ENCODE measurements at regions not wholly inside any gene's neighbourhood (a gene's known extent, or its start where the extent isn't known, plus 50 kb on each side); places are given as distances from the start of the nearest gene placed in this dataset.

DNA sequence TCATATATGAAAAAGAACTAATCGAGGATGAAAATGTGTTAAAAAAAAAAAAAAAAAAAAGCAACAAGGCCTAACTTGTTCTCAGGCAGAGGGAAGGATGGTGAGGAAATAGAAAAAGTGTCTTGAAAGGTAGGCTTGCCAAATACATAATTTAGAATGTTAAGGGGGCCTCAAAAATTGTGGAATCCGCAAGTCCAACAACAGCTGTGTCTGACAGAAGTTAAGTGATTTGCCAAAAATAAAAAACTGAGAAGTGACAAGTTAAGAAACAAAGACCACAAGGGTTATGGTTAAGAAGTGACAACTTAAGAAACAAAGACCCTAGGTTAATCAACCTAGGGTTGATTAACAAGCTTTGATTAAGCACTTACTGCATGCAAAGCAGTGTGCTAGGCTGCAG is 110.6 kb downstream of the P2RY1 start:
- H3K27me3 ChIP-seq (ENCODE audit: control insufficient read depth, insufficient read depth, low read length) = no peaks in the 10 kb centered on the region
- H3K9me3 ChIP-seq (ENCODE audit: control insufficient read depth, insufficient read depth, low read depth, low read length) = no peaks in the 10 kb centered on the region
- H3K4me1 ChIP-seq (ENCODE audit: control insufficient read depth, insufficient read depth, low read length) = peaks cover 14% of the 10 kb centered on the region; the same call in 1 of the 2 replicates
- no peaks in the 10 kb centered on the region for H3K36me3 ChIP-seq (ENCODE audit: control insufficient read depth, insufficient read depth, low read length)
- no peak overlapping the region for H3K4me3 ChIP-seq (ENCODE audit: low read depth, low read length)
- no peak overlapping the region for H3K27ac ChIP-seq (ENCODE audit: low read depth, low read length)
- no peak overlapping the region for H3K9ac ChIP-seq (ENCODE audit: low read length)

DNA sequence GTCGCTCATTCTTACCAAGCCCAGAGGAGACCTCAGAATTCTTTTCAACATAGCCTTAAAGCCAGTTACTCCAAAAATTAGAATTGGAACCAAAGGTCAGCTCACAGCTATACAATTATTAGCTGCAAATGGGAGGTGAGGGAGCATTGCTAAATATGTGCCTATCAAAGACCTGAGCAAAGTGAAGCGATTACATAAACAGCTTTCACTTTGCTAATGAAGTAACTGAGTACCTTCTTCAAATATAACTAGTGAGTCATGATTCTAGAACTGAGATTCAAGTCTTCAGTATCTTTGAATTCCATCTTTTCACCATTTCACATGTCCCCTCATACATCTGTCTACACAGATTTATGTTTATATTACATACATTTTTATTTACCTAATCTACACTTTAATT is 122.6 kb downstream of the P2RY1 start:
- H3K27me3 ChIP-seq (ENCODE audit: control insufficient read depth, insufficient read depth, low read length) = no peaks in the 10 kb centered on the region
- no peaks in the 10 kb centered on the region for H3K36me3 ChIP-seq (ENCODE audit: control insufficient read depth, insufficient read depth, low read length)
- H3K4me3 ChIP-seq (ENCODE audit: low read depth, low read length) = no peak overlapping the region
- no peaks in the 10 kb centered on the region for H3K9me3 ChIP-seq (ENCODE audit: control insufficient read depth, insufficient read depth, low read depth, low read length)
- H3K9ac ChIP-seq (ENCODE audit: low read length) = no peak overlapping the region
- H3K27ac ChIP-seq (ENCODE audit: low read depth, low read length) = no peak overlapping the region
- H3K4me1 ChIP-seq (ENCODE audit: control insufficient read depth, insufficient read depth, low read length) = no peaks in the 10 kb centered on the region

DNA sequence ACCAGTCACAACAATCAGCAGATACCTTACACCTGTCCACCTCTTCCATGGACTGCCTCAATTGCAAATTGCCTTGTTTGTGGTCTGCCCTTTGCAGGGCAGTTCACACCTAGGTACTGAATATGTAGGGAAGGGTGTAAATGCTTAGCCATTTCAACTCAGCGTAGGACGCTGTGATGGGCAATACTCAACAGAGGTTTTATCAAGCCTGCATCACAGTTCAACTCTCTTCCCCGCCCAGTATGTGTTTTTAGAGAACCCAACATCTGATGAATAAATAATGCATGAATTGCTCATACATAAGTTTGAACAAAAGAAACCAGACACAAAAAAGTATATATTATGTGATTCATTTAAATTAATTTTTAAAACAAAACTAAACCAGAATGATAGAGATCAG is 124.4 kb downstream of the P2RY1 start:
- no peak overlapping the region for H3K27ac ChIP-seq (ENCODE audit: low read depth, low read length)
- no peaks in the 10 kb centered on the region for H3K36me3 ChIP-seq (ENCODE audit: control insufficient read depth, insufficient read depth, low read length)
- no peaks in the 10 kb centered on the region for H3K27me3 ChIP-seq (ENCODE audit: control insufficient read depth, insufficient read depth, low read length)

GRCh38 chr3:152960684-152961083 is 125.8 kb downstream of the P2RY1 start:
- H3K36me3 ChIP-seq (ENCODE audit: control insufficient read depth, insufficient read depth, low read length) = no peaks in the 10 kb centered on the region
- no peak overlapping the region for H3K27ac ChIP-seq (ENCODE audit: low read depth, low read length)
- 0 out of 2 replicates have a peak, but pooled peaks cover 6% of the 10 kb centered on the region for H3K9me3 ChIP-seq (ENCODE audit: control insufficient read depth, insufficient read depth, low read depth, low read length)
- H3K27me3 ChIP-seq (ENCODE audit: control insufficient read depth, insufficient read depth, low read length) = no peaks in the 10 kb centered on the region
- no peaks in the 10 kb centered on the region for H3K4me1 ChIP-seq (ENCODE audit: control insufficient read depth, insufficient read depth, low read length)
- no peak overlapping the region for H3K9ac ChIP-seq (ENCODE audit: low read length)
- H3K4me3 ChIP-seq (ENCODE audit: low read depth, low read length) = no peak overlapping the region

More for the DNA sequence above, 124.4 kb downstream of the P2RY1 start:
- H3K9me3 ChIP-seq (ENCODE audit: control insufficient read depth, insufficient read depth, low read depth, low read length) = 0 out of 2 replicates have a peak, but pooled peaks cover 6% of the 10 kb centered on the region
- H3K4me1 ChIP-seq (ENCODE audit: control insufficient read depth, insufficient read depth, low read length) = no peaks in the 10 kb centered on the region
- no peak overlapping the region for H3K4me3 ChIP-seq (ENCODE audit: low read depth, low read length)
- no peak overlapping the region for H3K9ac ChIP-seq (ENCODE audit: low read length)

DNA sequence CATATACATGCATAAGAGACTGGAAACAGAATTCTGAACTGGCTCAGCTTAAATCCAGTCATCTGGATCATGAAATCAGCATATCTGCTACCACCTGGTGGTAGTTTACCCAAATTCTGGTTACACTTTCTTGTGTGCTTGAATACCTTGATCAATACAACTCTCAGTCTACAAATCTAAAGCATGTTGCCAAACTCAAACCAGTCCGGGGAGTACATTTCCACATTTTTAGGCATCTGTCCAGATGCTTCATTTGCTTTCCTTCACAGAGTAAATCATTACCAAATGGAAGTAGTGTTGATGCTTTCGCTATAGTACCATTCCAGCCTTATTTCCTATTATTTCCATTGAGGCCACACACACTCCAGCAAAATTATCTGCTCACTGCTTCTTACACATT is 126.4 kb downstream of the P2RY1 start:
- Histone ChIP-seq H3K9me3 (ENCODE audit: control insufficient read depth, insufficient read depth, low read depth, low read length) (peaks cover 9% of the 10 kb centered on the region), H3K4me3 (ENCODE audit: low read depth, low read length) (no peak overlapping the region), H3K4me1 (ENCODE audit: control insufficient read depth, insufficient read depth, low read length) (no peaks in the 10 kb centered on the region), H3K36me3 (ENCODE audit: control insufficient read depth, insufficient read depth, low read length) (no peaks in the 10 kb centered on the region), H3K27me3 (ENCODE audit: control insufficient read depth, insufficient read depth, low read length) (no peaks in the 10 kb centered on the region), H3K27ac (ENCODE audit: low read depth, low read length) (no peak overlapping the region), H3K9ac (ENCODE audit: low read length) (no peak overlapping the region)

DNA sequence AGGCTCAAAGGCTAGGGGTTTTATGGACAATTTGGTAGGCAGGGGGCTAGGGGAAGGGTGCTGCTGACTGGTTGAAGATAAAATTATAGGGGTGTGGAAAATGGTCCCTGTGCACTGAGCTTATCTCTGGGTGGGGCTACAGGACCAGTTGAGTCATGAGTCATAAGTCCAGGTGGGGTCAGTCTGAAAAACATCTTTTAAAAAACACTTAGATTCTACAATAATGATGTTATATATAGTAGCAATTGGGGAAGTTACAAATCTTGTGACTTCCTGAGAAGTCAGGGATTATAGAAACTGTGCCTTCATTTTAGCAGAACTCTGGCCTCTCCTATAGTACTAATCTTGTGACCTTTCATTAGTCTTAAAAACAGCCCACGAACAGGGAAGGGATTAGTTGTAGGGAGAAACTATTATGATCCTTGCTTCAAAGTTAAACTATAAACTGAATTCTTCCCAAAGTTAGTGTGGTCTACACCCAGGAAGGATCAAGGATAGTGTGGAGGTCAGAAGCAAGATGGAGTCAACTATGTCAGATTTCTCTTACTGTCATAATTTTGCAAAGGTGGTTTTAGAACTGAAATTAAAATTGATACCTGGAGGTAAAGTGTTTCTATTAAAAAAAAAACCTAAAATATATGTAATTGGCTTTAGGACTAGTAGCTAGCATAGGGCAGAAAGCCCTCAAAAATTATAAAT is 130.1 kb downstream of the P2RY1 start:
- H3K27ac ChIP-seq (ENCODE audit: low read depth, low read length) = no peak overlapping the region
- H3K9me3 ChIP-seq (ENCODE audit: control insufficient read depth, insufficient read depth, low read depth, low read length) = peaks cover 21% of the 10 kb centered on the region
- H3K27me3 ChIP-seq (ENCODE audit: control insufficient read depth, insufficient read depth, low read length) = no peaks in the 10 kb centered on the region

GRCh38 chr3:152968388-152969024 is 133.6 kb downstream of the P2RY1 start:
- Histone ChIP-seq H3K4me3 (ENCODE audit: low read depth, low read length) (no peak overlapping the region), H3K4me1 (ENCODE audit: control insufficient read depth, insufficient read depth, low read length) (peaks cover 8% of the 10 kb centered on the region; the same call in 1 of the 2 replicates), H3K27me3 (ENCODE audit: control insufficient read depth, insufficient read depth, low read length) (no peaks in the 10 kb centered on the region), H3K9ac (ENCODE audit: low read length) (no peak overlapping the region), H3K9me3 (ENCODE audit: control insufficient read depth, insufficient read depth, low read depth, low read length) (peaks cover 18% of the 10 kb centered on the region), H3K36me3 (ENCODE audit: control insufficient read depth, insufficient read depth, low read length) (no peaks in the 10 kb centered on the region), H3K27ac (ENCODE audit: low read depth, low read length) (no peak overlapping the region)

More for the DNA sequence above, 130.1 kb downstream of the P2RY1 start:
- Histone ChIP-seq H3K4me3 (ENCODE audit: low read depth, low read length) (no peak overlapping the region), H3K9ac (ENCODE audit: low read length) (no peak overlapping the region), H3K36me3 (ENCODE audit: control insufficient read depth, insufficient read depth, low read length) (no peaks in the 10 kb centered on the region), H3K4me1 (ENCODE audit: control insufficient read depth, insufficient read depth, low read length) (peaks cover 4% of the 10 kb centered on the region; the same call in 1 of the 2 replicates)

GRCh38 chr3:152969557-152970300 is 134.8 kb downstream of the P2RY1 start:
- Histone ChIP-seq H3K9ac (ENCODE audit: low read length) (no peak overlapping the region), H3K9me3 (ENCODE audit: control insufficient read depth, insufficient read depth, low read depth, low read length) (peaks cover 15% of the 10 kb centered on the region), H3K4me1 (ENCODE audit: control insufficient read depth, insufficient read depth, low read length) (peaks cover 8% of the 10 kb centered on the region; the same call in 1 of the 2 replicates), H3K36me3 (ENCODE audit: control insufficient read depth, insufficient read depth, low read length) (no peaks in the 10 kb centered on the region), H3K4me3 (ENCODE audit: low read depth, low read length) (no peak overlapping the region), H3K27me3 (ENCODE audit: control insufficient read depth, insufficient read depth, low read length) (no peaks in the 10 kb centered on the region), H3K27ac (ENCODE audit: low read depth, low read length) (no peak overlapping the region)

- Histone ChIP-seq H3K4me1 (ENCODE audit: control insufficient read depth, insufficient read depth, low read length) (peaks cover 8% of the 10 kb centered on the region; the same call in 1 of the 2 replicates), H3K4me3 (ENCODE audit: low read depth, low read length) (no peak overlapping the region), H3K27me3 (ENCODE audit: control insufficient read depth, insufficient read depth, low read length) (no peaks in the 10 kb centered on the region), H3K9me3 (ENCODE audit: control insufficient read depth, insufficient read depth, low read depth, low read length) (peaks cover 15% of the 10 kb centered on the region), H3K27ac (ENCODE audit: low read depth, low read length) (no peak overlapping the region), H3K9ac (ENCODE audit: low read length) (no peak overlapping the region), H3K36me3 (ENCODE audit: control insufficient read depth, insufficient read depth, low read length) (no peaks in the 10 kb centered on the region)
These were observed 135.9 kb downstream of the P2RY1 start for GRCh38 chr3:152970851-152971250.

DNA sequence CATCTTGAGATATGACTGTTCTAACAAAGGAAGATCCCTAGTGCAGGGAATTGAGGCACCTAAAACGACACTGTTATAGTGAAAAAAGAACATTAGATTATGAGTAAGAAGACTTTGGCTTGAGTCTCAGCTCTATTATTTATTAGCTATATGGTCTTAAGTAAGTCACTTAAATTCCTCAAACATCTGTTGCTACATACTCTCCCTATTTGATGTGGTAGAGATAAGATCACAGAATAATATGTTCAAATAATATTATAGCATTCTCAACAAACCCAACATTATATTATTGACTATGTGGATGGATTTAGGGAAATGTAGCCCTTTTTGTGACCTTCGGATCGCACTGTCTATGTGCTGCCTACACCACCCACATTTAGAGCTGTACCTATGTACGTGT is 136.9 kb downstream of the P2RY1 start:
- Histone ChIP-seq H3K27ac (ENCODE audit: low read depth, low read length) (no peak overlapping the region), H3K4me1 (ENCODE audit: control insufficient read depth, insufficient read depth, low read length) (peaks cover 8% of the 10 kb centered on the region; the same call in 1 of the 2 replicates), H3K27me3 (ENCODE audit: control insufficient read depth, insufficient read depth, low read length) (no peaks in the 10 kb centered on the region), H3K36me3 (ENCODE audit: control insufficient read depth, insufficient read depth, low read length) (no peaks in the 10 kb centered on the region), H3K9ac (ENCODE audit: low read length) (no peak overlapping the region), H3K9me3 (ENCODE audit: control insufficient read depth, insufficient read depth, low read depth, low read length) (peaks cover 7% of the 10 kb centered on the region; the same call in 1 of the 2 replicates), H3K4me3 (ENCODE audit: low read depth, low read length) (no peak overlapping the region)

GRCh38 chr3:152973575-152973974 is 138.6 kb downstream of the P2RY1 start:
- H3K4me1 ChIP-seq (ENCODE audit: control insufficient read depth, insufficient read depth, low read length) = peaks cover 8% of the 10 kb centered on the region; the same call in 1 of the 2 replicates
- H3K27me3 ChIP-seq (ENCODE audit: control insufficient read depth, insufficient read depth, low read length) = no peaks in the 10 kb centered on the region
- H3K9ac ChIP-seq (ENCODE audit: low read length) = no peak overlapping the region
- no peak overlapping the region for H3K27ac ChIP-seq (ENCODE audit: low read depth, low read length)
- no peaks in the 10 kb centered on the region for H3K36me3 ChIP-seq (ENCODE audit: control insufficient read depth, insufficient read depth, low read length)
- no peaks in the 10 kb centered on the region for H3K9me3 ChIP-seq (ENCODE audit: control insufficient read depth, insufficient read depth, low read depth, low read length)
- no peak overlapping the region for H3K4me3 ChIP-seq (ENCODE audit: low read depth, low read length)
